Mesenchymal stem cell (in vitro differentiated cells and primary cell): ENCODE measurements at regions not wholly inside any gene's neighbourhood (a gene's known extent, or its start where the extent isn't known, plus 50 kb on each side); places are given as distances from the start of the nearest gene placed in this dataset.

Experiments used
- DNase-seq: peaks from one replicate; pipeline ENCODE4 v3.0.0-alpha.2; 2013
- H2AFZ ChIP-seq: one replicate; pipeline ENCODE4 v1.6.1; 2013; ENCODE audit warnings: low read depth, mild to moderate bottlenecking, control low read depth, inconsistent platforms, low read length, moderate library complexity
- H2AK5ac ChIP-seq: 2 replicates; pipeline ENCODE4 v1.6.1; 2013; ENCODE audit warnings: low read length, moderate library complexity, mild to moderate bottlenecking, inconsistent platforms; ENCODE audit not compliant: severe bottlenecking
- H2BK120ac ChIP-seq: one replicate; pipeline ENCODE4 v1.6.1; 2013; ENCODE audit warnings: low read depth, mild to moderate bottlenecking, inconsistent platforms, low read length, moderate library complexity
- H2BK12ac ChIP-seq, 2 experiments: one replicate each; pipeline ENCODE4 v1.6.1; 2013; ENCODE audit warnings: inconsistent platforms in 2 of 2, low read length in 2 of 2, mild to moderate bottlenecking in 2 of 2, moderate library complexity in 2 of 2, control low read depth in 1 of 2
- H2BK15ac ChIP-seq: one replicate; pipeline ENCODE4 v1.6.1; 2013; ENCODE audit warnings: mild to moderate bottlenecking, low read depth, inconsistent platforms; ENCODE audit not compliant: poor library complexity, severe bottlenecking
- H2BK5ac ChIP-seq: 2 replicates; pipeline ENCODE4 v1.6.1; 2013; ENCODE audit warnings: low read depth, mild to moderate bottlenecking, low read length, control low read depth, inconsistent platforms; ENCODE audit not compliant: poor library complexity, severe bottlenecking
- H3K14ac ChIP-seq, 2 experiments: one replicate each; pipeline ENCODE4 v1.6.1; 2013; ENCODE audit warnings: inconsistent platforms in 2 of 2, low read length in 2 of 2, control low read depth in 1 of 2, mild to moderate bottlenecking in 1 of 2, moderate library complexity in 1 of 2
- H3K18ac ChIP-seq, 2 experiments: one replicate each; pipeline ENCODE4 v1.6.1; 2013; ENCODE audit warnings: inconsistent platforms in 2 of 2, low read length in 2 of 2, control low read depth in 1 of 2, low read depth in 1 of 2, mild to moderate bottlenecking in 1 of 2
- H3K23ac ChIP-seq, 2 experiments: one replicate each; pipeline ENCODE4 v1.6.1; 2013; ENCODE audit warnings: inconsistent platforms in 2 of 2, low read length in 2 of 2, mild to moderate bottlenecking in 2 of 2, moderate library complexity in 2 of 2, control low read depth in 1 of 2
- H3K27ac ChIP-seq: 2 replicates; pipeline ENCODE4 v1.5.1; 2013; ENCODE audit warnings: mild to moderate bottlenecking, moderate library complexity, low read length, control low read depth, inconsistent platforms; ENCODE audit not compliant: poor library complexity, severe bottlenecking
- H3K27me3 ChIP-seq, 2 experiments: 2 replicates each; pipeline versions ENCODE4 v1.6.1 to v1.7.0; 2013; ENCODE audit warnings: low read length in 2 of 2, mild to moderate bottlenecking in 2 of 2, moderate library complexity in 2 of 2, control low read depth in 1 of 2, inconsistent platforms in 1 of 2; ENCODE audit not compliant: control insufficient read depth in 1 of 2, insufficient read depth in 1 of 2
- H3K36me3 ChIP-seq, 2 experiments: 2 replicates each; pipeline versions ENCODE4 v1.6.1 to v1.7.0; 2013; ENCODE audit warnings: low read length in 2 of 2, control low read depth in 1 of 2, inconsistent platforms in 1 of 2, low read depth in 1 of 2, mild to moderate bottlenecking in 1 of 2; ENCODE audit not compliant: insufficient read depth in 2 of 2, control insufficient read depth in 1 of 2
- H3K4ac ChIP-seq, 2 experiments: one replicate each; pipeline ENCODE4 v1.6.1; 2013; ENCODE audit warnings: inconsistent platforms in 2 of 2, low read length in 2 of 2, mild to moderate bottlenecking in 2 of 2, moderate library complexity in 2 of 2, control low read depth in 1 of 2, low read depth in 1 of 2
- H3K4me1 ChIP-seq: 2 replicates; pipeline ENCODE4 v1.6.1; 2013; ENCODE audit warnings: low read depth, low read length, control low read depth; ENCODE audit not compliant: control insufficient read depth, insufficient read depth
- H3K4me2 ChIP-seq: 2 replicates; pipeline ENCODE4 v1.6.1; 2013; ENCODE audit warnings: low read length, mild to moderate bottlenecking, inconsistent platforms; ENCODE audit not compliant: poor library complexity, severe bottlenecking
- H3K4me3 ChIP-seq, 2 experiments: 2 replicates each; pipeline versions ENCODE4 v1.5.1 to v1.7.0; 2013; ENCODE audit warnings: low read length in 2 of 2, mild to moderate bottlenecking in 2 of 2, control low read depth in 1 of 2, low read depth in 1 of 2; ENCODE audit not compliant: insufficient read depth in 1 of 2
- H3K79me1 ChIP-seq: replicated peaks from 2 replicates; pipeline ENCODE4 v1.6.1; 2013; ENCODE audit warnings: mild to moderate bottlenecking, control low read depth, low read length, inconsistent platforms; ENCODE audit not compliant: poor library complexity, severe bottlenecking
- H3K9ac ChIP-seq: 2 replicates; pipeline ENCODE4 v1.7.0; 2013; ENCODE audit warnings: mild to moderate bottlenecking, low read length, moderate library complexity
- H3K9me3 ChIP-seq: 2 replicates; pipeline ENCODE4 v1.7.0; 2013; ENCODE audit warnings: mild to moderate bottlenecking, low read length; ENCODE audit not compliant: control insufficient read depth
- H4K8ac ChIP-seq: one replicate; pipeline ENCODE4 v1.6.1; 2013; ENCODE audit warnings: inconsistent platforms, mild to moderate bottlenecking, low read length, moderate library complexity
- H4K91ac ChIP-seq: one replicate; pipeline ENCODE4 v1.6.1; 2013; ENCODE audit warnings: mild to moderate bottlenecking, low read length, inconsistent platforms
- WGBS: methylation state at CpG from one replicate; pipeline ENCODE4 v1.1.7; 2013; ENCODE audit warnings: mixed read lengths; 5-methylcytosine and 5-hydroxymethylcytosine counted together

DNA sequence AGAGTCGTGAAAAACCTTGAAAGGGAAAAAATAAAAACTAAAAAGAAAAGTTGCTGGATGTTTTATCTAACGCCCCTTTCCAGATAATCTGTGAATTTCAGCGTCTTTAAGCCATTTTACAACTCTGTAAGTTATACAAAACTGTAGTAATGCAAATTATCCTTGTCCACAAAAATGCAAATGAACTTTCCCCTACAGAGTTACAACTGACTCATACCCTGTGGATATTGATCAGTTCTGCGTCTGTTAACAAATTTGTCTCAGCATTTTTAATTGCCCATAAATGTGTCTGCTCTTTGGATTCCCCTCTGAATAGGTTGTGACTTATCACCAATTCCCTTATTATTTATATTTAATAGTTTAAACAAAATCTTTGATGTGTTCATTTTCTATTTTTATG is 105.9 kb upstream of the PRLR start:
- no peak for DNase-seq
- no peak overlapping the region for H3K4me3 ChIP-seq
- H2BK5ac ChIP-seq = no peak overlapping the region
- H3K4ac ChIP-seq = no peak overlapping the region
- no peak overlapping the region for H3K4me2 ChIP-seq
- H3K18ac ChIP-seq = no peak overlapping the region
- no peak overlapping the region for H3K27ac ChIP-seq
- 78% methylated on average over 3 of the region's 4 CpGs for WGBS
- H2AFZ ChIP-seq = no peak overlapping the region
- H4K8ac ChIP-seq = no peak overlapping the region
- H3K23ac ChIP-seq = no peak overlapping the region
- no peak overlapping the region for H3K9ac ChIP-seq
- no peak overlapping the region for H2BK12ac ChIP-seq
- no peak overlapping the region for H3K14ac ChIP-seq
- no peak overlapping the region for H2AK5ac ChIP-seq
- no peaks in the 10 kb centered on the region for H3K79me1 ChIP-seq
- no peaks in the 10 kb centered on the region for H3K36me3 ChIP-seq
- H2BK15ac ChIP-seq = no peak overlapping the region
- H3K4me1 ChIP-seq = no peaks in the 10 kb centered on the region
- H3K9me3 ChIP-seq = peaks cover 7% of the 10 kb centered on the region
- no peaks in the 10 kb centered on the region for H3K27me3 ChIP-seq
- no peak overlapping the region for H4K91ac ChIP-seq
- no peak overlapping the region for H2BK120ac ChIP-seq

DNA sequence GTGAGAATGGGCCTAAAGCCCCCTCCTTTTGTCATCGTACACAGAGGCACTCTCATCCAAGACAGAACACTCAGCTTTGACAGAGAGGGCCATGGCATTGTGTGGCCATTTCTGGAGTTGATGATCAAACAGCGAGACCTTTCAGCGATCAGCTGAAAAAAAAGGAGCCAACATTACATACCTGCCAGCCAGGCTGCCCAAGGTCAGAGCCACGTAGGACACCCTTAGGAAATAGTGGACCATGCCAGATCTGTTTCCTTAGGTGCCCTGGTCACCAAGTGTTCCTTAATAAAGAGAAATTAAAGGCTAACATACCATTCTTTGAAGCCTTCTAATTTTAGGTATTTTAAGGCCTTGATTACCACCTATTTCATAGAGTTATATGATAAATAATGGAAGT is 105.5 kb upstream of the PRLR start:
- Histone ChIP-seq H2AFZ (no peak overlapping the region), H3K4me2 (no peak overlapping the region), H3K9me3 (peaks cover 7% of the 10 kb centered on the region), H3K9ac (no peak overlapping the region), H2BK15ac (no peak overlapping the region), H3K36me3 (no peaks in the 10 kb centered on the region), H3K4ac (no peak overlapping the region), H3K18ac (no peak overlapping the region), H2BK120ac (no peak overlapping the region), H3K23ac (no peak overlapping the region), H3K4me1 (no peaks in the 10 kb centered on the region), H3K27ac (no peak overlapping the region), H3K27me3 (no peaks in the 10 kb centered on the region), H4K8ac (no peak overlapping the region), H3K14ac (no peak overlapping the region), H4K91ac (no peak overlapping the region), H3K79me1 (no peaks in the 10 kb centered on the region), H2BK12ac (no peak overlapping the region), H2BK5ac (no peak overlapping the region), H3K4me3 (no peak overlapping the region), H2AK5ac (no peak overlapping the region)
- WGBS = 84% methylated on average over 4 of the region's 4 CpGs
- DNase-seq = no peak

DNA sequence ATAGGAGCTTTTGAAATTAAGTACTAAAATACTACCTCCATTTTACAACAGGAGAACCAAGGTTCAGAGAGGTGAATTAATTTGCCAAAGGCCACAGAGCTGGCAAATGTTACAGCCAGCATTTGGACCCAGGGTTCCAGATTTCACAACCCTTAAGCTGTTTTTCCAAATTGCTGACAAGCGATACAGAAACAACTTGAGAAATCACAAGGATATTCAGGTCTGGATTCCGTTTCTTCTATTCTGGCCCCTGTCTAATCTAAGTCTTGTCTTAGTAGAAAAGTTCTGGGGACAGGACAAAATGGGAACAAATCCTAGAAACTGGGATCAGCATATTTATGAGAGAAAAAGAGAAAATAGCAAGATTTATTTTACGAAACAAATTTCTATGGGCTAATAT is 103.1 kb upstream of the PRLR start:
- Histone ChIP-seq H3K9ac (no peak overlapping the region), H3K4me3 (no peak overlapping the region), H3K27me3 (no peaks in the 10 kb centered on the region), H4K91ac (no peak overlapping the region), H3K14ac (no peak overlapping the region), H3K9me3 (no peaks in the 10 kb centered on the region), H2AFZ (no peak overlapping the region), H4K8ac (no peak overlapping the region), H3K4me1 (no peaks in the 10 kb centered on the region), H3K18ac (no peak overlapping the region), H3K36me3 (no peaks in the 10 kb centered on the region), H3K27ac (no peak overlapping the region), H3K4me2 (no peak overlapping the region), H2AK5ac (no peak overlapping the region), H3K4ac (no peak overlapping the region), H2BK15ac (no peak overlapping the region), H2BK120ac (no peak overlapping the region), H3K79me1 (no peaks in the 10 kb centered on the region), H2BK5ac (no peak overlapping the region), H3K23ac (no peak overlapping the region), H2BK12ac (no peak overlapping the region)
- 95% methylated on average over 2 of the region's 3 CpGs for WGBS
- DNase-seq = no peak

DNA sequence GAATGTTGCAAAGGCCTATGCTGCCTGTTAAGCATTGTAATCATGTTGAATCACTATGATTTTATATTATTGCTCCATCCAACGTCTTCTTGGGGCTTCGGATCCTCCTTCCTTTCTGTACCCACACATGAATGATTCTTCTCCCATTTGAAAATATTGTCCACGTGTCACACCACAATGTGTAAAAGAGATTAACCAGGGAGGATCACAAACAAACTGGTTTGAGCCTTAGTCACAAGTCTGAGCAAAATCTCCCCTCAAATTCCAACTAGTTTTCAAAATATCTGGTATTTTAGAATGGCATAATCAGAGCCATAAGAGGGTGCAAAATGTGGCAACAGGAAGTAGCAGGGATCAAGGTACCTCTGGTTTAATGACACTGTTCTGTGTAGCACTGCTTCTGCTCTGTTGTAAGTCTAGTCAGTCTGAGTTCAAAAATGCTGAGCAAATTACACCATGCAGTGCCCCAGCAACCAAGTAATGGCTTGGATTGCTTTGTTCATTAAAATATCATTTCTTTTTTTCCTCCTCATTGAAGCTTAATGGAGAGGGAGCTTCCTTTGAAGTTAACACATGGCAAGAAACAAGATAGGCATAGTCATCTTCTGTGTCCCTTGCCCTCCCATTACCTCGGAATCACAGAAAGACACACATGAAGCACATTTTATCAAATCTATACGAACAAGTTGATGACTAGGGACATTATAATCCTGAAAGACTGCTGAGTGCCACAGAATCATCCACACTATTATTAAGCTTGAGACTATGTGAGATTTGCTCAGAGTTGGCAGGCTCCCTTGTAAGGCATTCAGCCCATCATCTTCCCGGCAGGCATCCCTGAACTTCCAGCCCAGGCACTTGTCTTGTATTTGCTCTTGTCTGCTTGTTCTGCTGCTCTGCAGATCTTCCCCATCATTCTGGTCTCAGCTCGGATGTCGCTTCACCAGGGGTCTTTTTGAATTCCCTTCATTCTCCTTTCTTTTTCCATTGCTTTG is 102.0 kb upstream of the PRLR start:
- Histone ChIP-seq H2BK120ac (no peak overlapping the region), H3K9me3 (no peaks in the 10 kb centered on the region), H3K23ac (no peak overlapping the region), H3K4me2 (no peak overlapping the region), H3K4me3 (no peak overlapping the region), H2AFZ (no peak overlapping the region), H3K9ac (no peak overlapping the region), H3K4ac (no peak overlapping the region), H2BK12ac (no peak overlapping the region), H4K91ac (no peak overlapping the region), H2AK5ac (no peak overlapping the region), H3K18ac (no peak overlapping the region), H4K8ac (no peak overlapping the region), H3K79me1 (no peaks in the 10 kb centered on the region), H3K36me3 (no peaks in the 10 kb centered on the region), H2BK5ac (no peak overlapping the region), H3K4me1 (no peaks in the 10 kb centered on the region), H3K14ac (no peak overlapping the region), H3K27me3 (peaks cover 0 to 1% of the 10 kb centered on the region in 2 experiments), H3K27ac (no peak overlapping the region), H2BK15ac (no peak overlapping the region)
- 84% methylated on average over 8 of the region's 8 CpGs for WGBS
- DNase-seq = no peak
